Left lung (tissue), 4 donors: ENCODE measurements at regions not wholly inside any gene's neighbourhood (a gene's known extent, or its start where the extent isn't known, plus 50 kb on each side); places are given as distances from the start of the nearest gene placed in this dataset.
"Not testable (repeated sequence)": the region's sequence is repeated elsewhere in the genome, so short reads cannot be mapped to it uniquely, and the experiment has no call there.

Experiments used
- ATAC-seq: fragments of 200-7000 bp; cut with Tn5 transposase; one replicate; pipeline ENCODE4 v1.9.1; 2020; ENCODE audit warnings: moderate library complexity
- DNase-seq, 4 donors: peaks; one replicate each; pipeline ENCODE4 v3.0.0-alpha.2; 2013 to 2020
- H3K27ac ChIP-seq, 2 donors: fragments of 200-600 bp; sonication (generic) in 1 of 2; one replicate each; pipeline versions ENCODE4 v1.5.0 to v1.8.0; 2020 to 2021
- H3K27me3 ChIP-seq, 2 donors: fragments of 200-600 bp; sonication (generic) in 1 of 2; one replicate each; pipeline versions ENCODE4 v1.5.0 to v1.8.0; 2020 to 2021
- H3K36me3 ChIP-seq, 2 donors: fragments of 200-600 bp; sonication (generic) in 1 of 2; one replicate each; pipeline versions ENCODE4 v1.5.0 to v1.8.0; 2020 to 2021
- H3K4me1 ChIP-seq, 2 donors: fragments of 200-600 bp; one replicate each; pipeline ENCODE4 v1.8.0; 2021
- H3K4me3 ChIP-seq, 2 donors: fragments of 200-600 bp; sonication (generic) in 1 of 2; one replicate each; pipeline versions ENCODE4 v1.5.0 to v1.8.0; 2020 to 2021; ENCODE audit warnings: mild to moderate bottlenecking in 1 of 2
- H3K9me3 ChIP-seq, 2 donors: fragments of 200-600 bp; sonication (generic) in 1 of 2; one replicate each; pipeline versions ENCODE4 v1.5.0 to v1.8.0; 2020 to 2021
- intact Hi-C, 2 donors: fragments of 100-400 bp; cut with DNase I; formaldehyde crosslinking; loops; one replicate each; pipeline versions ENCODE4 v1.11.2 to v1.14.2; 2022
- TF ChIP-seq, protein P1 (sequence below), 2 donors: fragments of 200-600 bp; sonication (generic) in 1 of 2; IDR thresholded peaks; one replicate each; pipeline versions ENCODE4 v1.5.0 to v1.8.0; 2021; ENCODE audit warnings: antibody characterized with exemption in 2 of 2
- donor health status: DM: no; HTN: yes; CAD: no.
- donor health status: DM: no; HTN: no; CAD: no.

DNA sequence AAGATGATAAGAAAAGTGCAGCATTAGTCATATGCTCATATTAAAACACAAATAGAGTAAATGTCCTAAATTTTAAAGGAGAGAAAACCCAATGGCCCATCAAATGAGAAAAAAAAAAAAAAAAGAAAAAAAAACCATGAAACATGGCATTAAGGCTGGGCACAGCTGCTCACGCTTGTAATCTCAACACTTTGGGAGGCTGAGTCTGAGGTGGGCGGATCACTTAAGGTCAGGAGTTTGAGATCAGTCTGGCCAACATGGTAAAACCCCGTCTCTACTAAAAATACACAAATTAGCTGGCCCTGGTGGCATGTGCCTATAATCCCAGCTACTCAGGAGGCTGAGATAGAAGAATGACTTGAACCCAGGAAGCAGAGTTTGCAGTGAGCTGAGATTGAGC lies 515.5 kb upstream of the ANO3 start:
- Histone ChIP-seq H3K27me3 (no peaks in the 10 kb centered on the region), H3K36me3 (no peaks in the 10 kb centered on the region), H3K4me1 (no peaks in the 10 kb centered on the region), H3K4me3 (no peak overlapping the region), H3K27ac (no peak overlapping the region), H3K9me3 (no peaks in the 10 kb centered on the region)
- DNase-seq = no peak
- intact Hi-C loops = no loop called here
- TF ChIP-seq, protein P1, sequence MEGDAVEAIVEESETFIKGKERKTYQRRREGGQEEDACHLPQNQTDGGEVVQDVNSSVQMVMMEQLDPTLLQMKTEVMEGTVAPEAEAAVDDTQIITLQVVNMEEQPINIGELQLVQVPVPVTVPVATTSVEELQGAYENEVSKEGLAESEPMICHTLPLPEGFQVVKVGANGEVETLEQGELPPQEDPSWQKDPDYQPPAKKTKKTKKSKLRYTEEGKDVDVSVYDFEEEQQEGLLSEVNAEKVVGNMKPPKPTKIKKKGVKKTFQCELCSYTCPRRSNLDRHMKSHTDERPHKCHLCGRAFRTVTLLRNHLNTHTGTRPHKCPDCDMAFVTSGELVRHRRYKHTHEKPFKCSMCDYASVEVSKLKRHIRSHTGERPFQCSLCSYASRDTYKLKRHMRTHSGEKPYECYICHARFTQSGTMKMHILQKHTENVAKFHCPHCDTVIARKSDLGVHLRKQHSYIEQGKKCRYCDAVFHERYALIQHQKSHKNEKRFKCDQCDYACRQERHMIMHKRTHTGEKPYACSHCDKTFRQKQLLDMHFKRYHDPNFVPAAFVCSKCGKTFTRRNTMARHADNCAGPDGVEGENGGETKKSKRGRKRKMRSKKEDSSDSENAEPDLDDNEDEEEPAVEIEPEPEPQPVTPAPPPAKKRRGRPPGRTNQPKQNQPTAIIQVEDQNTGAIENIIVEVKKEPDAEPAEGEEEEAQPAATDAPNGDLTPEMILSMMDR (IDR thresholded peaks at IDR 0.05) = no peak
- ATAC-seq = no peak

- Histone ChIP-seq H3K27me3 (no peaks in the 10 kb centered on the region), H3K4me3 (no peak overlapping the region), H3K27ac (no peak overlapping the region), H3K9me3 (no peaks in the 10 kb centered on the region), H3K36me3 (no peaks in the 10 kb centered on the region), H3K4me1 (no peaks in the 10 kb centered on the region)
- TF ChIP-seq, protein P1 (IDR thresholded peaks at IDR 0.05) = no peak
- DNase-seq (no peak), ATAC-seq (no peak)
- intact Hi-C loops = no loop called here
Measured at GRCh38 chr11:25824688-25825087, 507.2 kb upstream of the ANO3 start.

- H3K27me3 ChIP-seq, H3K36me3 ChIP-seq, H3K9me3 ChIP-seq, DNase-seq, H3K27ac ChIP-seq, ATAC-seq, H3K4me1 ChIP-seq, intact Hi-C loops, H3K4me3 ChIP-seq: not testable (repeated sequence)
Measured at GRCh38 chr11:25831485-25831884, 500.4 kb upstream of the ANO3 start.

GRCh38 chr11:25838918-25839625 lies 492.9 kb upstream of the ANO3 start:
- intact Hi-C loops = no loop called here
- DNase-seq = no peak
- Histone ChIP-seq H3K9me3 (no peaks in the 10 kb centered on the region), H3K4me1 (no peaks in the 10 kb centered on the region), H3K27ac (no peak overlapping the region), H3K4me3 (no peak overlapping the region), H3K27me3 (no peaks in the 10 kb centered on the region), H3K36me3 (no peaks in the 10 kb centered on the region)
- TF ChIP-seq, protein P1 (IDR thresholded peaks at IDR 0.05) = no peak
- ATAC-seq = no peak

DNA sequence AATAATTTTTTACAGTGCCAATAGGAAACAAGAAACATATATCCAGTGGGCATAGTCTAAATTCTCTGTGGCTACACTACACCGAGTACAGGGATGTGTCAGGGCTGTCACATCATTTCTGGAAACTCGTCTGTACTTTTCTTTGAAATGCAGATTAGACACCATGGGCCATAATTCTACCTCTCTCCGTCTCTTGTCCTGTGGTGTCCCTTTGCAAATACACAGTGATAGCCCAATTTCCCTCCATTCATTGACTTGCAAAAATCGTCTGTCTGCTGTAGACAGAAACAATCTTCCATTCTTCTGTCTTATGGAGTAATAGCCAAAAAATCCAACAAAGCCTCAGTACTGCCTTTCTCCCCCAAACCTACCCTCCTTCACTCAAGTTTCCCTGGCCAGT lies 487.1 kb upstream of the ANO3 start:
- H3K4me3 ChIP-seq = no peak overlapping the region
- H3K4me1 ChIP-seq = no peaks in the 10 kb centered on the region
- intact Hi-C loops = no loop called here
- H3K36me3 ChIP-seq = no peaks in the 10 kb centered on the region
- H3K9me3 ChIP-seq = no peaks in the 10 kb centered on the region
- TF ChIP-seq, protein P1 (IDR thresholded peaks at IDR 0.05) = no peak
- ATAC-seq (no peak), DNase-seq (no peak)
- H3K27me3 ChIP-seq = no peaks in the 10 kb centered on the region
- no peak overlapping the region for H3K27ac ChIP-seq

- DNase-seq = no peak
Measured at GRCh38 chr11:25855916-25856315, 476.0 kb upstream of the ANO3 start.

More at GRCh38 chr11:25855916-25856315, 476.0 kb upstream of the ANO3 start:
- no peak overlapping the region for H3K27ac ChIP-seq
- no peaks in the 10 kb centered on the region for H3K4me1 ChIP-seq
- ATAC-seq = no peak
- TF ChIP-seq, protein P1 (IDR thresholded peaks at IDR 0.05) = no peak
- intact Hi-C loops = no loop called here
- H3K4me3 ChIP-seq = no peak overlapping the region
- H3K36me3 ChIP-seq = no peaks in the 10 kb centered on the region
- no peaks in the 10 kb centered on the region for H3K9me3 ChIP-seq
- H3K27me3 ChIP-seq = no peaks in the 10 kb centered on the region
